ENCODE measurements at regions not wholly inside any gene's neighbourhood (a gene's known extent, or its start where the extent isn't known, plus 50 kb on each side); places are given as distances from the start of the nearest gene placed in this dataset.
"Not testable (repeated sequence)": the region's sequence is repeated elsewhere in the genome, so short reads cannot be mapped to it uniquely, and the experiment has no call there.

DNA sequence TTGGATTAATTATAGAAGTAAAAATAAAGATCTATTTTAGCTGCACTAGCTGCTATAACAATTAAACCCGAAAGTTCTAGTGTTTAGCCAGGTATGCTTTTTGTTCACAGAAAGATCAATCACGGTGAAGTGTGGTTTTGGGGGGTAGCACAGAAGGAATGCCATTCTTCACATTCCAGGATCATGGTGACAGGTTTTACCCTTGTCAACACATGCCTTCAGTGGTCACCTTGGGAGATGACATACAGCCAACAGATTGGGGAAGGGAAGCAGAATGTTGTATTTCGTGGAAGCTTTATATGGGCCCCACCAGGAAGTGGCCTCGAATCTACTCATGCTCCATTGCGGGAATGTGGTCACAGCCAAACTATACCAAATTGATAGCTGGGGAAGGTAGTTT is 753.6 kb downstream of the RAPGEF2 start:
- no peak for DNase-seq

- no peak for DNase-seq
Observed at GRCh38 chr4:159859656-159860148, 756.8 kb downstream of the RAPGEF2 start.

- no peak for DNase-seq
Observed at GRCh38 chr4:159860945-159861344, 758.1 kb downstream of the RAPGEF2 start.

GRCh38 chr4:159864337-159864736 is 761.5 kb downstream of the RAPGEF2 start:
- DNase-seq, result no peak

GRCh38 chr4:159867673-159868072 is 764.8 kb downstream of the RAPGEF2 start:
- no peak for DNase-seq

- DNase-seq, result not testable (repeated sequence)
Observed at GRCh38 chr4:159868936-159869335, 766.1 kb downstream of the RAPGEF2 start.

DNA sequence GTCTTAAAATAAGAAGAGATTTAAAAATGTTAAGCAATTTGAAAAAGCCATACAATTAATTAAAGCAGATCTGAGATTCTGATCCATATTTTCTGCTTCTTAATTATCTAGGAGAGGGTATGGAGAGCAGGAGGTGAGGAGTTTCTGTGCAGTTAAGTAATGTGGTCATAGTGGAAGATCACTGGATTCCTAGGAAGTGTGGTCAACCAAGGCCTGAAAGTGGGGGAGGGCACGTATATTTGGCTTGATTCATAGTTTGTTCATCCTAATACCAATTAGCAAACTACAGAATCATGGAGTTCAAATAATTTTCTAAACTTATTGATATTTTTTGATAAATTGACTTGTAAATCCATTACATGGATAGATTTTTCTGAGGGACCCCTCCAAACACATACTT is 768.3 kb downstream of the RAPGEF2 start:
- DNase-seq, result no peak

- no peak for DNase-seq
Observed at GRCh38 chr4:159881158-159881557, 778.3 kb downstream of the RAPGEF2 start.

DNA sequence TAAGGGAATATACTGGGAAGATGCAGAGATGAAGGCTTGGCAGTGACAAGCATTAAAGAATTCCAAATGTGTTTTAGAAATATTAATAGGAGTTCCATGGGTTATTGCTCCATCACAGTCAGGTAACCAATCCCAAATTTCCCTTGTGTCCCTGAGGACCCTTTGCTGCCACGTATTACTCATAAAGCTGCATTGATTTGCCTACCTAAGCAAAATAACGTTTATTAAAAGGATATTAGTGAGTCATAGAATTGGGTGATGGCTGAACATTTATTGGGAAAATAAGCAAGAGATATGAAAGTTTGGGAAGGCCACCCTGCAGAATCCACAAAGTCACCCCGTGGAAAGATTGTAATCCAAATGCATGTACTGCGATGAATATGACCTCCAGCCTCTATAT is 782.1 kb downstream of the RAPGEF2 start:
- no peak for DNase-seq

GRCh38 chr4:159899596-159899995 is 796.7 kb downstream of the RAPGEF2 start:
- DNase-seq, result no peak

DNA sequence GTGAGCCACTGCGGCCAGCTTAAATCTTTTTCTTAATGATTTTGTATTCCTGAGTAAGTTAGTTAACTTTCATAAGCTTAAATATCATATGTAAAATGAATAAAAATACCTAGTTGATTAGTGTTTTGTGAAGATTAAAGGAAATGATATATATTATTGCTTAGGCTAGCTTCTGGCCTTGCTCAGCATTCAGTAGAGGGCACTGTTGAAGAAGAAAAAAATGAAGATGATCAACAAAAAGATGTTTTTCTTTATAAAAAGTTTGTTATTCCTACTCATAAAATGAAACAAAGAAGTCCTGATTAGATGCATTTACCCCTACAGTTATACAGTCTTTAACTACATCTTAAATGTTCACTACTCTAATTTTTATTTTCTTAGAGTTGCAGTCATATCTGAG is 797.7 kb downstream of the RAPGEF2 start:
- DNase-seq, result no peak

DNA sequence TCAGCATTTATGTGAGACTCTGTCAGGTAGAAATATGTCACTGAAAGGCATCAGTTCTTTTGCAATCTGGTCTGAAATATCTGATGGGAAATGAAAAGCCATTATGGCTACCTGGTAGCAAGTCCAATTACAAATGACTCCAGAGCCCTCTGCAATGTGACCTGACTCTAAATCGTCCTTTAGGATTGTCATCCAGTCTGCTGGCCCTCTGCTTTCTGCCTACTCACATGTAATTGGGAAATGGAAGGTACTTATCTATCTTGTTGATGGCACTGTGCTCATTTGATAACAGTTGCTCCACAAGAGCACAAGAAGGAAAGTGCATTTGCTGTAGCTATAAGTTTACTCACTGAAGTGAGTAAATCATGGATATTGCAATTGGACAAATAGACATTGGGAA is 799.8 kb downstream of the RAPGEF2 start:
- DNase-seq, result no peak

- DNase-seq, result no peak
Observed at GRCh38 chr4:159904906-159905305, 802.0 kb downstream of the RAPGEF2 start.

GRCh38 chr4:159906051-159906450 is 803.2 kb downstream of the RAPGEF2 start:
- DNase-seq, result no peak

GRCh38 chr4:159906517-159906916 is 803.6 kb downstream of the RAPGEF2 start:
- no peak for DNase-seq

DNA sequence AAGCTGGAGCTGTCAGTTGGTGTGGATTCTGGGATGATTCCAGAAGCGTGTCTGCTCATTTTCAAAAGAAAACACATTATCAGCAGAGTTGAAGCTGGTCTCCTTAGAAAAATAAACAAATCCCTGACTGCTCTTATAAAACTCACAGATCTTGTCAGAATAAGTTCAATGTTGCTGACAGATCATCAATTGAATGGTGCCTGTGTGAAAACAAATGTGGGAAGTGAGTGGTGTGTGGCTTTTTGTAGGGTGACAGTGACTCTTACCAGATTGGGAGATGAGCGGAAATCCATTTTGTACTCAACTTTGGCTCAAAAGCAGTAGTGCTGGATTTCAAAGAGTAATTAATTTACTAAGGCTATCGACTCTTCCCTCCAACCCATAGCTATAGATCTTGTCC is 807.8 kb downstream of the RAPGEF2 start:
- no peak for DNase-seq

DNA sequence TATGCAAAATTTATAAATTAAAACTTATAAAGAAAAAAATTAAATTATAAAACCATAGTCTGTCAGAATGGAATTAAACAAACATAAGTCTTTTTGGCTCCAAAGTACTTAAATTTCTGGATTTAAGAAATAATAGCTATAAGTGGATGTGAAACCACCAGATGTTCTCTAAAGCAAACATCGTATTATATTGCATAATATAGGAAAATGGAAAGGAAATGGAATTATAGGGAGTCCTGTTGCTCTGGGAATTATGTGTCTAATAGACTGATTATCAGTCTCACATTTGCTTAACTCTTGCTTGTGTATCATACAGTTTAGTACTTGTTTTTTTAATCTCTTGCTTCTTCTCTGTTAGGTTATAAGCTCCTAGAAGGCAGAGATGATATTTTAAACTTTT is 819.2 kb downstream of the RAPGEF2 start:
- no peak for DNase-seq

GRCh38 chr4:159925770-159926169 is 822.9 kb downstream of the RAPGEF2 start:
- no peak for DNase-seq

GRCh38 chr4:159926871-159927270 is 824.0 kb downstream of the RAPGEF2 start:
- no peak for DNase-seq

- DNase-seq, result no peak
Observed at GRCh38 chr4:159927781-159928180, 824.9 kb downstream of the RAPGEF2 start.

DNA sequence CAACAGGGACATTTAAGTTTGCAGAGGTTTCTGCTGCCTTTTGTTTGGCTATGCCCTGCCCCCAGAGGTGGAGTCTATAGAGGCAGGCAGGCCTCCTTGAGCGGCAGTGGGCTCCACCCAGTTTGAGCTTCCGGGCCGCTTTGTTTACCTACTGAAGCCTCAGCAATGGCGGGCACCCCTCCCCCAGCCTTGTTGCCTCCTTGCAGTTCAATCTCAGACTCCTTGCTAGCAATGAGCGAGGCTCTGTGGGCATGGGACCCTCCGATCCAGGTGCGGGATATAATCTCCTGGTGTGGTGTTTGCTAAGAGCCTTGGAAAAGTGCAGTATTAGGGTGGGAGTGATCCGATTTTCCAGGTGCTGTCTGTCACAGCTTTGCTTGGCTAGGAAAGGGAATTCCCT is 831.7 kb downstream of the RAPGEF2 start:
- not testable (repeated sequence) for DNase-seq

DNA sequence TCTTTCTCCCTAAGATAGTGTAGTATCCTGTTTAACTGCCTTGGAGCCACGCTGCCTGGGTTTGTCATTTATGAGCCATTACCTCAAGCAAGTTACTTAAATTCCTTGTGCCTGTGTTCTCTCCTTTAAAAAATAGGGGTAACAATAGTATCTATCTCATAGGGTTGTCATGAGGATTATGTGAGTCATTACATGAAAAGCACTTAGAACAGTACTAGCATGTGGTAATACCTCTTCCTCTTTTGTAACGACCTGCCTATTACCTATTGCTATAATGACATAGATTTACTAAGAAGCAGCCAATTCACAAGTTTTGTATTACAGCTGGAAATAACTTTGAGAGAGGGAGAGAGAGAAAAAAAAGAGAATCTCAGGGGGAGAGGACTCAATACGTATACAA is 834.7 kb downstream of the RAPGEF2 start:
- no peak for DNase-seq

GRCh38 chr4:159939681-159940080 is 836.8 kb downstream of the RAPGEF2 start:
- not testable (repeated sequence) for DNase-seq

- DNase-seq, result no peak
Observed at GRCh38 chr4:159941076-159941475, 838.2 kb downstream of the RAPGEF2 start.

DNA sequence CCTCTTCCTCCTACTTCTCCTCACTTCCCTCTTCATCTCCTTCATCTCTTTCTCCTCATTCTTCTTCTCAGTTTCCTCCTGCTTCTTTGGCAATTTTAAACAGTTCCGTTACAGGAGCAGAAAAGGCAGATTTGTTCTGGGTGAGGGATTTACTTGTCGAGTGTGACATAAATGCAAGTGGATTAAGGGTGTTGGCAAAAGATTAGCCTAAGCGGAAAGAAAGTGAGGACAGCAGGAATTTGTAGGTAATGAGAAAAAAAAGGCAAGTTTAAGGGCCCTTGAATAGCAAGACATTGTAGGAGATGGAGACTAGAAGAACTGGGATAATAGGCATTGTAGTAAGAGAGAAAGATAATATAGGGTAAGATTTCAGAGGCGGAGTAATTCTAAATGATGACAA is 841.6 kb downstream of the RAPGEF2 start:
- no peak for DNase-seq

All from hippocampal formation (tissue), 2 donors.